GM23338 (cell line): ENCODE measurements at regions not wholly inside any gene's neighbourhood (a gene's known extent, or its start where the extent isn't known, plus 50 kb on each side); places are given as distances from the start of the nearest gene placed in this dataset.

Experiments used
- ATAC-seq: fragments of 200-7000 bp; cut with Tn5 transposase; 3 replicates; pipeline ENCODE4 v1.9.1; 2020
- DNase-seq: peaks from one replicate; pipeline ENCODE4 v3.0.0-alpha.2; 2015; ENCODE audit warnings: low spot score
- H2AFZ ChIP-seq: fragments of 200-600 bp; sonication (generic); 2 replicates; pipeline ENCODE4 v1.8.0; 2016; ENCODE audit warnings: antibody characterized with exemption, mild to moderate bottlenecking, moderate library complexity
- H3F3A ChIP-seq: fragments of 200-600 bp; sonication (generic); replicated peaks from 2 replicates; pipeline ENCODE4 v1.8.0; 2017; ENCODE audit warnings: antibody characterized with exemption, mixed run types, low read depth
- H3K27ac ChIP-seq: fragments of 200-600 bp; sonication (generic); 2 replicates; pipeline ENCODE4 v1.6.1; 2016; ENCODE audit warnings: low read depth
- H3K27me3 ChIP-seq: fragments of 200-600 bp; sonication (generic); 2 replicates; pipeline ENCODE4 v1.8.0; 2016; ENCODE audit warnings: mild to moderate bottlenecking, mixed run types, moderate library complexity; ENCODE audit not compliant: insufficient read depth
- H3K36me3 ChIP-seq: fragments of 200-600 bp; sonication (generic); 2 replicates; pipeline ENCODE4 v1.8.0; 2016; ENCODE audit warnings: mild to moderate bottlenecking; ENCODE audit not compliant: insufficient read depth
- H3K4me1 ChIP-seq: fragments of 200-600 bp; sonication (generic); 2 replicates; pipeline ENCODE4 v1.8.0; 2016; ENCODE audit warnings: mild to moderate bottlenecking, moderate library complexity; ENCODE audit not compliant: insufficient read depth
- H3K4me2 ChIP-seq: fragments of 200-600 bp; sonication (generic); 2 replicates; pipeline ENCODE4 v1.7.1; 2017; ENCODE audit warnings: mixed run types
- H3K4me3 ChIP-seq: fragments of 200-600 bp; sonication (generic); 2 replicates; pipeline ENCODE4 v1.6.1; 2016; ENCODE audit warnings: mixed run types
- H3K79me2 ChIP-seq: fragments of 200-600 bp; sonication (generic); replicated peaks from 2 replicates; pipeline ENCODE4 v1.8.0; 2017; ENCODE audit warnings: mild to moderate bottlenecking; ENCODE audit not compliant: insufficient read depth
- H3K9me2 ChIP-seq: fragments of 200-600 bp; sonication (generic); 2 replicates; pipeline ENCODE4 v1.8.0; 2017; ENCODE audit not compliant: insufficient read depth
- H4K20me1 ChIP-seq: fragments of 200-600 bp; sonication (generic); replicated peaks from 2 replicates; pipeline ENCODE4 v1.8.0; 2017; ENCODE audit warnings: mild to moderate bottlenecking; ENCODE audit not compliant: insufficient read depth
- H3K27ac Mint-ChIP-seq: 2 replicates; pipeline ENCODE4 v1.8.0; 2020; ENCODE audit warnings: inconsistent platforms, mild to moderate bottlenecking, moderate library complexity, mixed read lengths
- H3K27me3 Mint-ChIP-seq: 3 replicates; pipeline ENCODE4 v1.8.0; 2022; ENCODE audit warnings: low read depth, mild to moderate bottlenecking, moderate library complexity, mixed read lengths, inconsistent platforms; ENCODE audit not compliant: insufficient read depth, poor library complexity
- H3K36me3 Mint-ChIP-seq: 3 replicates; pipeline ENCODE4 v1.8.0; 2021; ENCODE audit warnings: low read depth, mild to moderate bottlenecking, inconsistent platforms, moderate library complexity, mixed read lengths
- H3K4me1 Mint-ChIP-seq: 3 replicates; pipeline ENCODE4 v1.8.0; 2020; ENCODE audit warnings: mild to moderate bottlenecking, inconsistent platforms, mixed read lengths
- H3K4me3 Mint-ChIP-seq: 3 replicates; pipeline ENCODE4 v1.8.0; 2021; ENCODE audit warnings: moderate library complexity, mild to moderate bottlenecking, inconsistent platforms, mixed read lengths
- H3K9me3 Mint-ChIP-seq: 3 replicates; pipeline ENCODE4 v1.8.0; 2020; ENCODE audit warnings: moderate library complexity, mild to moderate bottlenecking, inconsistent platforms, mixed read lengths
- CREB1 ChIP-seq: fragments of 250-450 bp; sonication (Bioruptor Pico); IDR thresholded peaks from 2 replicates; pipeline ENCODE4 v1.5.0; 2020; ENCODE audit warnings: low read depth, mild to moderate bottlenecking, moderate library complexity
- CTCF ChIP-seq, 2 experiments: fragments of 200-600 bp in 1 of 2; sonication (generic) in 1 of 2; conservative IDR thresholded peaks; 2 replicates each; pipeline versions ENCODE4 v1.5.1 to v1.6.1; 2016 to 2017; ENCODE audit warnings: antibody characterized with exemption in 2 of 2, low read depth in 2 of 2, mild to moderate bottlenecking in 2 of 2, moderate library complexity in 1 of 2
- EZH2 ChIP-seq: fragments of 200-600 bp; sonication (generic); IDR thresholded peaks from one replicate; pipeline ENCODE4 v1.8.0; 2017; ENCODE audit warnings: antibody characterized with exemption, mild to moderate bottlenecking, low read depth; ENCODE audit not compliant: unreplicated experiment
- EZH2phosphoT487 ChIP-seq: fragments of 200-600 bp; sonication (generic); IDR thresholded peaks from one replicate; pipeline ENCODE4 v1.8.1; 2018; ENCODE audit warnings: antibody characterized with exemption; ENCODE audit not compliant: unreplicated experiment
- NANOG ChIP-seq: IDR thresholded peaks from 2 replicates; pipeline ENCODE4 v1.6.1; 2016; ENCODE audit warnings: antibody characterized with exemption, borderline replicate concordance
- REST ChIP-seq: IDR thresholded peaks from one replicate; pipeline ENCODE4 v1.6.1; 2018; ENCODE audit warnings: antibody characterized with exemption; ENCODE audit not compliant: unreplicated experiment
- STAT1 ChIP-seq: IDR thresholded peaks from one replicate; pipeline ENCODE4 v1.6.1; 2016; ENCODE audit warnings: antibody characterized with exemption; ENCODE audit not compliant: unreplicated experiment
- ZNF114 ChIP-seq: fragments of 250-450 bp; sonication (Bioruptor Pico); IDR thresholded peaks from 2 replicates; pipeline ENCODE4 v1.5.0; 2020; ENCODE audit warnings: mild to moderate bottlenecking, moderate library complexity
- ZNF331 ChIP-seq: fragments of 250-450 bp; sonication (Bioruptor Pico); IDR thresholded peaks from 2 replicates; pipeline ENCODE4 v1.5.0; 2020; ENCODE audit warnings: low read depth, mild to moderate bottlenecking, moderate library complexity
- TF ChIP-seq, protein P1 (sequence below): fragments of 250-450 bp; sonication (Bioruptor Pico); IDR thresholded peaks from 2 replicates; pipeline ENCODE4 v1.5.0; 2020; ENCODE audit warnings: mild to moderate bottlenecking, moderate library complexity

- TF ChIP-seq CTCF (conservative IDR thresholded peaks at IDR 0.05; ENCODE audit: low read depth in 2 of 2), result no peak
- TF ChIP-seq EZH2phosphoT487, result no peak
- TF ChIP-seq CREB1 (CRISPR knock-in tag), result no peak
- no peak for TF ChIP-seq REST
Observed at GRCh38 chr1:234763910-234764309, 153.9 kb upstream of the IRF2BP2 start (continued).

DNA sequence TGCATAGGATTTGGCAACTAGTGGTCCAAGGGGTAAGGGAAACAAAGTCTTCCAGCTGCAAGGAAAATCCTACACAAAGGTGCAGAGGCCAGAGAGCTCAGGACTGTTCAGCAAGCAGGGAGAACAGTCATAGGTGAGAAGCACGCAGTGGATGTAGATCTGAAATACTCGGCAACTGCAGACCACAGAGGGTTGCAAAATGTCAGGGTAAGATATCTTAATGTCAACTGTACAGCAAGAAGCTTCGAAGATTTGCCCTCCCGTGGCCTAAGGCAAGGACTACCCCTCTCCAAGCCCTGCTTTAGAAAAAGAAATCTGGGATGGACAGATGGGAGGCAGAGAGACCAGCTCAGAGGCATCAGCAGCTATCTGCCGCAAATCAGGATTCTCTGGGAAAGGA, 153.4 kb upstream of the IRF2BP2 start:
- Histone ChIP-seq H3K36me3 (no peaks in the 10 kb centered on the region), H3K27ac (no peak overlapping the region), H4K20me1 (no peaks in the 10 kb centered on the region), H3K79me2 (no peaks in the 10 kb centered on the region), H3K4me3 (no peak overlapping the region), H3F3A (no peaks in the 10 kb centered on the region), H3K9me2 (peaks cover 10% of the 10 kb centered on the region), H3K4me2 (no peak overlapping the region), H3K4me1 (peaks cover 6% of the 10 kb centered on the region; the same call in 1 of the 2 replicates), H3K27me3 (no peaks in the 10 kb centered on the region), H2AFZ (no peak overlapping the region)
- no peak for DNase-seq
- Mint-ChIP-seq H3K27ac (no peak overlapping the region), H3K4me3 (no peak overlapping the region), H3K9me3 (0 out of 3 replicates have a peak, but pooled peaks cover 4% of the 10 kb centered on the region), H3K4me1 (peaks cover 11% of the 10 kb centered on the region), H3K36me3 (no peaks in the 10 kb centered on the region), H3K27me3 (peaks cover 17% of the 10 kb centered on the region)
- ATAC-seq, result no peak
- TF ChIP-seq STAT1 (no peak), ZNF331 (no peak), CTCF (conservative IDR thresholded peaks at IDR 0.05; ENCODE audit: low read depth in 2 of 2) (no peak), EZH2 (no peak), ZNF114 (CRISPR knock-in tag) (no peak), NANOG (no peak)
- TF ChIP-seq, protein P1, sequence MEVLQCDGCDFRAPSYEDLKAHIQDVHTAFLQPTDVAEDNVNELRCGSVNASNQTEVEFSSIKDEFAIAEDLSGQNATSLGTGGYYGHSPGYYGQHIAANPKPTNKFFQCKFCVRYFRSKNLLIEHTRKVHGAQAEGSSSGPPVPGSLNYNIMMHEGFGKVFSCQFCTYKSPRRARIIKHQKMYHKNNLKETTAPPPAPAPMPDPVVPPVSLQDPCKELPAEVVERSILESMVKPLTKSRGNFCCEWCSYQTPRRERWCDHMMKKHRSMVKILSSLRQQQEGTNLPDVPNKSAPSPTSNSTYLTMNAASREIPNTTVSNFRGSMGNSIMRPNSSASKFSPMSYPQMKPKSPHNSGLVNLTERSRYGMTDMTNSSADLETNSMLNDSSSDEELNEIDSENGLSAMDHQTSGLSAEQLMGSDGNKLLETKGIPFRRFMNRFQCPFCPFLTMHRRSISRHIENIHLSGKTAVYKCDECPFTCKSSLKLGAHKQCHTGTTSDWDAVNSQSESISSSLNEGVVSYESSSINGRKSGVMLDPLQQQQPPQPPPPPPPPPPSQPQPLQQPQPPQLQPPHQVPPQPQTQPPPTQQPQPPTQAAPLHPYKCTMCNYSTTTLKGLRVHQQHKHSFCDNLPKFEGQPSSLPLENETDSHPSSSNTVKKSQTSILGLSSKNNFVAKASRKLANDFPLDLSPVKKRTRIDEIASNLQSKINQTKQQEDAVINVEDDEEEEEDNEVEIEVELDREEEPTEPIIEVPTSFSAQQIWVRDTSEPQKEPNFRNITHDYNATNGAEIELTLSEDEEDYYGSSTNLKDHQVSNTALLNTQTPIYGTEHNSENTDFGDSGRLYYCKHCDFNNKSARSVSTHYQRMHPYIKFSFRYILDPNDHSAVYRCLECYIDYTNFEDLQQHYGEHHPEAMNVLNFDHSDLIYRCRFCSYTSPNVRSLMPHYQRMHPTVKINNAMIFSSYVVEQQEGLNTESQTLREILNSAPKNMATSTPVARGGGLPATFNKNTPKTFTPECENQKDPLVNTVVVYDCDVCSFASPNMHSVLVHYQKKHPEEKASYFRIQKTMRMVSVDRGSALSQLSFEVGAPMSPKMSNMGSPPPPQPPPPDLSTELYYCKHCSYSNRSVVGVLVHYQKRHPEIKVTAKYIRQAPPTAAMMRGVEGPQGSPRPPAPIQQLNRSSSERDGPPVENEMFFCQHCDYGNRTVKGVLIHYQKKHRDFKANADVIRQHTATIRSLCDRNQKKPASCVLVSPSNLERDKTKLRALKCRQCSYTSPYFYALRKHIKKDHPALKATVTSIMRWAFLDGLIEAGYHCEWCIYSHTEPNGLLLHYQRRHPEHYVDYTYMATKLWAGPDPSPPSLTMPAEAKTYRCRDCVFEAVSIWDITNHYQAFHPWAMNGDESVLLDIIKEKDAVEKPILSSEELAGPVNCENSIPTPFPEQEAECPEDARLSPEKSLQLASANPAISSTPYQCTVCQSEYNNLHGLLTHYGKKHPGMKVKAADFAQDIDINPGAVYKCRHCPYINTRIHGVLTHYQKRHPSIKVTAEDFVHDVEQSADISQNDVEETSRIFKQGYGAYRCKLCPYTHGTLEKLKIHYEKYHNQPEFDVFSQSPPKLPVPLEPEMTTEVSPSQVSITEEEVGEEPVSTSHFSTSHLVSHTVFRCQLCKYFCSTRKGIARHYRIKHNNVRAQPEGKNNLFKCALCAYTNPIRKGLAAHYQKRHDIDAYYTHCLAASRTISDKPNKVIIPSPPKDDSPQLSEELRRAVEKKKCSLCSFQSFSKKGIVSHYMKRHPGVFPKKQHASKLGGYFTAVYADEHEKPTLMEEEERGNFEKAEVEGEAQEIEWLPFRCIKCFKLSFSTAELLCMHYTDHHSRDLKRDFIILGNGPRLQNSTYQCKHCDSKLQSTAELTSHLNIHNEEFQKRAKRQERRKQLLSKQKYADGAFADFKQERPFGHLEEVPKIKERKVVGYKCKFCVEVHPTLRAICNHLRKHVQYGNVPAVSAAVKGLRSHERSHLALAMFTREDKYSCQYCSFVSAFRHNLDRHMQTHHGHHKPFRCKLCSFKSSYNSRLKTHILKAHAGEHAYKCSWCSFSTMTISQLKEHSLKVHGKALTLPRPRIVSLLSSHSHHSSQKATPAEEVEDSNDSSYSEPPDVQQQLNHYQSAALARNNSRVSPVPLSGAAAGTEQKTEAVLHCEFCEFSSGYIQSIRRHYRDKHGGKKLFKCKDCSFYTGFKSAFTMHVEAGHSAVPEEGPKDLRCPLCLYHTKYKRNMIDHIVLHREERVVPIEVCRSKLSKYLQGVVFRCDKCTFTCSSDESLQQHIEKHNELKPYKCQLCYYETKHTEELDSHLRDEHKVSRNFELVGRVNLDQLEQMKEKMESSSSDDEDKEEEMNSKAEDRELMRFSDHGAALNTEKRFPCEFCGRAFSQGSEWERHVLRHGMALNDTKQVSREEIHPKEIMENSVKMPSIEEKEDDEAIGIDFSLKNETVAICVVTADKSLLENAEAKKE (CRISPR knock-in tag), result no peak
